ENCODE measurements at regions not wholly inside any gene's neighbourhood (a gene's known extent, or its start where the extent isn't known, plus 50 kb on each side); places are given as distances from the start of the nearest gene placed in this dataset.

GRCh38 chr7:93048136-93048930 lies 69.4 kb downstream of the SAMD9 start:
- no peaks in the 10 kb centered on the region for H3K9me3 ChIP-seq (ENCODE audit: control insufficient read depth in 2 of 2, insufficient read depth in 1 of 2, low read depth in 1 of 2, low read length in 1 of 2)
- H3K27me3 ChIP-seq (ENCODE audit: control insufficient read depth in 3 of 3, insufficient read depth in 3 of 3, low read length in 3 of 3): peaks cover 0 to under 1% (median 0%) of the 10 kb centered on the region in 3 donors
- peaks cover 0 to 8% (median 0%) of the 10 kb centered on the region in 3 donors for H3K4me1 ChIP-seq (ENCODE audit: control insufficient read depth in 3 of 3, insufficient read depth in 2 of 3, low read depth in 1 of 3, low read length in 2 of 3)
- no peak overlapping the region for H3K27ac ChIP-seq (ENCODE audit: low read depth in 1 of 3, low read length in 2 of 3)
- 52 to 61% (median 53%) methylated on average over 3 of the region's 3 CpGs for WGBS, 3 donors
- no peaks in the 10 kb centered on the region for H3K36me3 ChIP-seq (ENCODE audit: control insufficient read depth in 3 of 3, insufficient read depth in 2 of 3, low read depth in 1 of 3, low read length in 3 of 3)
- DNase-seq: no peak
- no peak for FAIRE-seq
- no peak overlapping the region for H3K4me3 ChIP-seq (ENCODE audit: low read depth in 1 of 3, low read length in 3 of 3)

GRCh38 chr7:93047514-93048099 lies 70.2 kb downstream of the SAMD9 start:
- H3K27me3 ChIP-seq (ENCODE audit: control insufficient read depth in 3 of 3, insufficient read depth in 3 of 3, low read length in 3 of 3): peaks cover 0 to 3% (median 0%) of the 10 kb centered on the region in 3 donors
- DNase-seq (no peak), FAIRE-seq (no peak)
- WGBS, 3 donors: 36 to 61% (median 41%) methylated on average over 1 of the region's 1 CpG
- no peaks in the 10 kb centered on the region for H3K36me3 ChIP-seq (ENCODE audit: control insufficient read depth in 3 of 3, insufficient read depth in 2 of 3, low read depth in 1 of 3, low read length in 3 of 3)
- H3K4me3 ChIP-seq (ENCODE audit: low read depth in 1 of 3, low read length in 3 of 3): no peak overlapping the region
- no peak overlapping the region for H3K27ac ChIP-seq (ENCODE audit: low read depth in 1 of 3, low read length in 2 of 3)
- no peaks in the 10 kb centered on the region for H3K9me3 ChIP-seq (ENCODE audit: control insufficient read depth in 2 of 2, insufficient read depth in 1 of 2, low read depth in 1 of 2, low read length in 1 of 2)
- peaks cover 0 to 4% (median 0%) of the 10 kb centered on the region in 3 donors for H3K4me1 ChIP-seq (ENCODE audit: control insufficient read depth in 3 of 3, insufficient read depth in 2 of 3, low read depth in 1 of 3, low read length in 2 of 3)

GRCh38 chr7:93046641-93047040 lies 71.1 kb downstream of the SAMD9 start:
- H3K4me3 ChIP-seq (ENCODE audit: low read depth in 1 of 3, low read length in 3 of 3): no peak overlapping the region
- WGBS, 3 donors: 77 to 88% (median 87%) methylated on average over 4 of the region's 4 CpGs
- H3K27ac ChIP-seq (ENCODE audit: low read depth in 1 of 3, low read length in 2 of 3): no peak overlapping the region
- H3K36me3 ChIP-seq (ENCODE audit: control insufficient read depth in 3 of 3, insufficient read depth in 2 of 3, low read depth in 1 of 3, low read length in 3 of 3): no peaks in the 10 kb centered on the region
- H3K9me3 ChIP-seq (ENCODE audit: control insufficient read depth in 2 of 2, insufficient read depth in 1 of 2, low read depth in 1 of 2, low read length in 1 of 2): no peaks in the 10 kb centered on the region
- peaks cover 0 to 3% (median 0%) of the 10 kb centered on the region in 3 donors for H3K27me3 ChIP-seq (ENCODE audit: control insufficient read depth in 3 of 3, insufficient read depth in 3 of 3, low read length in 3 of 3)
- H3K4me1 ChIP-seq (ENCODE audit: control insufficient read depth in 3 of 3, insufficient read depth in 2 of 3, low read depth in 1 of 3, low read length in 2 of 3): peaks cover 0 to 4% (median 0%) of the 10 kb centered on the region in 3 donors
- FAIRE-seq (no peak), DNase-seq (no peak)

GRCh38 chr7:93044147-93044810 lies 73.5 kb downstream of the SAMD9 start:
- DNase-seq: no peak
- no peaks in the 10 kb centered on the region for H3K36me3 ChIP-seq (ENCODE audit: control insufficient read depth in 3 of 3, insufficient read depth in 2 of 3, low read depth in 1 of 3, low read length in 3 of 3)
- no peak for FAIRE-seq
- H3K4me1 ChIP-seq (ENCODE audit: control insufficient read depth in 3 of 3, insufficient read depth in 2 of 3, low read depth in 1 of 3, low read length in 2 of 3): peaks cover 0 to 4% (median 0%) of the 10 kb centered on the region in 3 donors
- H3K9me3 ChIP-seq (ENCODE audit: control insufficient read depth in 2 of 2, insufficient read depth in 1 of 2, low read depth in 1 of 2, low read length in 1 of 2): no peaks in the 10 kb centered on the region
- no peak overlapping the region for H3K4me3 ChIP-seq (ENCODE audit: low read depth in 1 of 3, low read length in 3 of 3)
- H3K27me3 ChIP-seq (ENCODE audit: control insufficient read depth in 3 of 3, insufficient read depth in 3 of 3, low read length in 3 of 3): peaks cover 0 to 3% (median 0%) of the 10 kb centered on the region in 3 donors
- 82 to 93% (median 88%) methylated on average over 6 of the region's 6 CpGs for WGBS, 3 donors
- H3K27ac ChIP-seq (ENCODE audit: low read depth in 1 of 3, low read length in 2 of 3): no peak overlapping the region

GRCh38 chr7:93043385-93043985 lies 74.3 kb downstream of the SAMD9 start:
- 49 to 64% (median 53%) methylated on average over 28 of the region's 28 CpGs for WGBS, 3 donors
- Histone ChIP-seq H3K4me1 (ENCODE audit: control insufficient read depth in 3 of 3, insufficient read depth in 2 of 3, low read depth in 1 of 3, low read length in 2 of 3) (peaks cover 0 to 4% (median 0%) of the 10 kb centered on the region in 3 donors), H3K27ac (ENCODE audit: low read depth in 1 of 3, low read length in 2 of 3) (no peak overlapping the region), H3K36me3 (ENCODE audit: control insufficient read depth in 3 of 3, insufficient read depth in 2 of 3, low read depth in 1 of 3, low read length in 3 of 3) (no peaks in the 10 kb centered on the region), H3K4me3 (ENCODE audit: low read depth in 1 of 3, low read length in 3 of 3) (no peak overlapping the region), H3K9me3 (ENCODE audit: control insufficient read depth in 2 of 2, insufficient read depth in 1 of 2, low read depth in 1 of 2, low read length in 1 of 2) (no peaks in the 10 kb centered on the region), H3K27me3 (ENCODE audit: control insufficient read depth in 3 of 3, insufficient read depth in 3 of 3, low read length in 3 of 3) (peaks cover 0 to 3% (median 0%) of the 10 kb centered on the region in 3 donors)
- peak in 1 of 2 donors; percentile 30 for DNase-seq
- no peak for FAIRE-seq

GRCh38 chr7:93040355-93040754 lies 77.4 kb downstream of the SAMD9 start:
- DNase-seq: no peak
- no peak for FAIRE-seq
- Histone ChIP-seq H3K27me3 (ENCODE audit: control insufficient read depth in 3 of 3, insufficient read depth in 3 of 3, low read length in 3 of 3) (peaks cover 0 to 3% (median 0%) of the 10 kb centered on the region in 3 donors), H3K4me1 (ENCODE audit: control insufficient read depth in 3 of 3, insufficient read depth in 2 of 3, low read depth in 1 of 3, low read length in 2 of 3) (peaks cover 0 to 4% (median 0%) of the 10 kb centered on the region in 3 donors), H3K4me3 (ENCODE audit: low read depth in 1 of 3, low read length in 3 of 3) (no peak overlapping the region), H3K27ac (ENCODE audit: low read depth in 1 of 3, low read length in 2 of 3) (no peak overlapping the region), H3K9me3 (ENCODE audit: control insufficient read depth in 2 of 2, insufficient read depth in 1 of 2, low read depth in 1 of 2, low read length in 1 of 2) (no peaks in the 10 kb centered on the region), H3K36me3 (ENCODE audit: control insufficient read depth in 3 of 3, insufficient read depth in 2 of 3, low read depth in 1 of 3, low read length in 3 of 3) (no peaks in the 10 kb centered on the region)
- WGBS, 3 donors: 87 to 93% (median 89%) methylated on average over 10 of the region's 10 CpGs

GRCh38 chr7:93039786-93040185 lies 78.0 kb downstream of the SAMD9 start:
- no peak for FAIRE-seq
- H3K9me3 ChIP-seq (ENCODE audit: control insufficient read depth in 2 of 2, insufficient read depth in 1 of 2, low read depth in 1 of 2, low read length in 1 of 2): no peaks in the 10 kb centered on the region
- 85 to 95% (median 89%) methylated on average over 3 of the region's 3 CpGs for WGBS, 3 donors

GRCh38 chr7:93039282-93039681 lies 78.5 kb downstream of the SAMD9 start:
- Histone ChIP-seq H3K27ac (ENCODE audit: low read depth in 1 of 3, low read length in 2 of 3) (no peak overlapping the region), H3K27me3 (ENCODE audit: control insufficient read depth in 3 of 3, insufficient read depth in 3 of 3, low read length in 3 of 3) (peaks cover 0 to 3% (median 0%) of the 10 kb centered on the region in 3 donors), H3K9me3 (ENCODE audit: control insufficient read depth in 2 of 2, insufficient read depth in 1 of 2, low read depth in 1 of 2, low read length in 1 of 2) (no peaks in the 10 kb centered on the region), H3K36me3 (ENCODE audit: control insufficient read depth in 3 of 3, insufficient read depth in 2 of 3, low read depth in 1 of 3, low read length in 3 of 3) (no peaks in the 10 kb centered on the region), H3K4me1 (ENCODE audit: control insufficient read depth in 3 of 3, insufficient read depth in 2 of 3, low read depth in 1 of 3, low read length in 2 of 3) (peaks cover 0 to 4% (median 0%) of the 10 kb centered on the region in 3 donors), H3K4me3 (ENCODE audit: low read depth in 1 of 3, low read length in 3 of 3) (no peak overlapping the region)
- no peak for DNase-seq
- no peak for FAIRE-seq
- 85 to 97% (median 96%) methylated on average over 3 of the region's 3 CpGs for WGBS, 3 donors

More at GRCh38 chr7:93039786-93040185, 78.0 kb downstream of the SAMD9 start:
- Histone ChIP-seq H3K27ac (ENCODE audit: low read depth in 1 of 3, low read length in 2 of 3) (no peak overlapping the region), H3K4me3 (ENCODE audit: low read depth in 1 of 3, low read length in 3 of 3) (no peak overlapping the region), H3K4me1 (ENCODE audit: control insufficient read depth in 3 of 3, insufficient read depth in 2 of 3, low read depth in 1 of 3, low read length in 2 of 3) (peaks cover 0 to 4% (median 0%) of the 10 kb centered on the region in 3 donors), H3K36me3 (ENCODE audit: control insufficient read depth in 3 of 3, insufficient read depth in 2 of 3, low read depth in 1 of 3, low read length in 3 of 3) (no peaks in the 10 kb centered on the region), H3K27me3 (ENCODE audit: control insufficient read depth in 3 of 3, insufficient read depth in 3 of 3, low read length in 3 of 3) (peaks cover 0 to 3% (median 0%) of the 10 kb centered on the region in 3 donors)
- DNase-seq: no peak
